ENCODE measurements at regions not wholly inside any gene's neighbourhood (a gene's known extent, or its start where the extent isn't known, plus 50 kb on each side); places are given as distances from the start of the nearest gene placed in this dataset.

DNA sequence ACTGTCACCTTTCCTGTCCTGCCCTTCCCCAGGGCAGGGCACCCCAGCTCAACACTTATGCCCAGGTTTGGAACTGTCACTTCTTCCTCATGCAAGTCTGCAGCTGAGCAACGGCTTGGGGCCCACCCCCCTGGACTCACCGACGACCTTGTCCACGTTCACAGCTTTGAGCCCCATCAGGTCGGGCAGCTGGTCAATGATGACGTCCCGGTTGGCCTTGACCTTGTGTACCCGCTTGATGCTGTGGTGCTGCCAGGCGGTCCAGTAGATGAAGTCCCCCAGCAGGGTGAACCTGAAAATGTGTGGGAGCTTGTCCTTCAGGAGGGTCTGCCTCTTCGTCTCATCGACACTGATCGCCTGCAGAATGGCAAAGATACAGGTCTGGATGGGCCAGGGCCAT, 135.0 kb downstream of the CRYBB2 start:
- H3K27ac Mint-ChIP-seq: no peak overlapping the region
- H3K9me3 Mint-ChIP-seq: no peaks in the 10 kb centered on the region
- H3K4me1 Mint-ChIP-seq (ENCODE audit: low read depth): no peaks in the 10 kb centered on the region
- DNase-seq (no peak), ATAC-seq (replicated peaks in 1 of 2) (no peak)
- H3K27me3 Mint-ChIP-seq (ENCODE audit: low read depth): no peaks in the 10 kb centered on the region
- H3K4me3 Mint-ChIP-seq: no peak overlapping the region
- H3K36me3 Mint-ChIP-seq (ENCODE audit: insufficient read depth in 2 of 2): peaks cover 1 to 18% of the 10 kb centered on the region in 2 donors

DNA sequence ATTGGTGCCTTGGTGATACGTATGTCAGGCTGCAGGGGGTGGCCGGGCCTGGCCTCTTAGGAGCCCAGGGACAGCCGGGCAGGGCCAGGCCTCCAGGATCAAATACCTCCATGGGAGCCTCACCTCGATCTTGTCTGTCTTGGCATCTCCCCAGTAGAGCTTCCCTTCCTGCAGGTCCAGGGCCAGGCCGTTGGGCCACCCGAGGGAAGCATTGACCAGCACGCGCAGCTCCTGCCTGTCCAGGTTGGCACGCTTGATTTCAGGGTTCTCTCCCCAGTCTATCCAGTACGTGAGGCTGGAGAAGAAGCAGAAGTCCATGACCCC, 137.7 kb downstream of the CRYBB2 start:
- Mint-ChIP-seq H3K27me3 (ENCODE audit: low read depth) (no peaks in the 10 kb centered on the region), H3K9me3 (no peaks in the 10 kb centered on the region), H3K4me3 (no peak overlapping the region), H3K36me3 (ENCODE audit: insufficient read depth in 2 of 2) (peaks cover 1 to 13% of the 10 kb centered on the region in 2 donors), H3K27ac (no peak overlapping the region), H3K4me1 (ENCODE audit: low read depth) (no peaks in the 10 kb centered on the region)
- ATAC-seq (replicated peaks in 1 of 2) (no peak), DNase-seq (no peak)

DNA sequence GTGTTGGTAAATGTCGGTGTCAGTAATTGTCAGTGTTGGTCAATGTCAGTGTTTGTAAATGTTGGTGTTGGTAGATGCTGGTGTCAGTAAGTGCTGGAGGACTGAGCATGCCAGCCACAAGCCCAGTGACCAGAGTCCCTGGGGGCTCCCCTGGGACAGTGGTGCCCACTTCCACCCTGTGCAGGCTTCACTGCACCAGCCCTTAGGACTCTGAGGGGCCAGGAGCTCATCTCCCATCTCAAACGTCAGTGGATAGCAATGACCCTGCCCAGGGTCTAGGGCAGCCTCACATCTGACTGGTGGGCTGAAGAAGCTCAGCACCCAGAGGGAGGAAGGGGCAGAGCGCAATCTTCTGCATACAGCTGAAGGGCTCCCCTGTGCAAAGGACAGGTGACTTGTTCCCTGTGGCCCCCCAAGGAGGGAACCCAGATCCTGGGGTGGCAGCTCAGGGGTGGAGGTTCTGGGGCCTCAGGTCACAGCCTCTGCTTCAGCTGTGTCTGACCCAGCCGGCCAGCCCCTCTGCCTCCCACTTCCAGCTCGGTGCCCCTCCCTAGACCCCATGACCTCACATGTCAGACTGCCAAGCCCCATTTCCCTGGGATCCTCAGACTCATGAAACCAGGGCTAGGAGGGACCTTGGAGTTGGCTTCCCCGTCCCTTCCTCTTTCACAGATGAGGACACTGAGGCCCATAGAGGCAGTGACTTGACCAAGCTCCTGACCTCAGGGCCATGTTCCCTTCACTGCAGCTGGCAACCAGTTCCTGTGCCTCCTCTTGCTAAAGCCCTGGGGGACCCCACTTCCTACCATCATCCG, 138.4 kb downstream of the CRYBB2 start:
- Mint-ChIP-seq H3K4me3 (no peak overlapping the region), H3K36me3 (ENCODE audit: insufficient read depth in 2 of 2) (peaks cover 1 to 11% of the 10 kb centered on the region in 2 donors), H3K27me3 (ENCODE audit: low read depth) (no peaks in the 10 kb centered on the region), H3K9me3 (no peaks in the 10 kb centered on the region), H3K27ac (no peak overlapping the region), H3K4me1 (ENCODE audit: low read depth) (no peaks in the 10 kb centered on the region)
- no peak for DNase-seq
- no peak for ATAC-seq (replicated peaks in 1 of 2)

DNA sequence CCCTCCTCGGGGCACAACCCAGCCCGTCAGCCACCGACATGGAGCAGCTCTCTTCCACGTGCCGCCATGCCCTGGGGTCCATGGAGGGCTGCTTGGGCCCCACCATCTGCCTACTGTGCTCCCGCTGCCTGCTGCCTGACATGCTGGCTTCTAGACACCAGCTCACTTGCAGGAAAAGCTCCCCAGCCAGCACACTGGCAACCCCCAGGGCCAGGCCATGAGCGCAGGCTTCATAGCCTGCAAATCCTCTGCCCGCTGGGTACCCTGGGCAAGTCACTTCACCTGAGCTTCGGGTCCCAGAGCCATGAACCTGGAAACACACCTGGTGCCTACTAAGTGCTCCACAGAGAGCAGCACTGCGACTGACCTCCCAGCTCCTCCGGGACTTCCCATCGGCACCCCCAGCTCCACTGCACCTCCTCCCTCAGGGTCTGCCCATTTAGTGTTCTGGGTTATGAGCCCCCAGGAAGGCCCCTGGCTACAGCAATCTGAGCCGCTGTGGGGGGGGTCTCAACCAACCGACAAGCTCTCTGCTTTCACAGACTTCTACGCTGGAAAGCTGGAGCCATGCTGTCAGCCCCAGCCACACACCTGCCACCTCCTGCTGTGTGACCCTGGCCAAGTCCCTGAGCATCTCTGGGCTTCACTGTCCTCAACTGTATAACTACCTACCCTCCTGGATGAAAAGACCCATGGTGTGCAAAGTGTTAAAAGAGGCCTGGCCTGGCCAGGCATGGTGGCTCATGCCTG, 139.2 kb downstream of the CRYBB2 start:
- DNase-seq: no peak

DNA sequence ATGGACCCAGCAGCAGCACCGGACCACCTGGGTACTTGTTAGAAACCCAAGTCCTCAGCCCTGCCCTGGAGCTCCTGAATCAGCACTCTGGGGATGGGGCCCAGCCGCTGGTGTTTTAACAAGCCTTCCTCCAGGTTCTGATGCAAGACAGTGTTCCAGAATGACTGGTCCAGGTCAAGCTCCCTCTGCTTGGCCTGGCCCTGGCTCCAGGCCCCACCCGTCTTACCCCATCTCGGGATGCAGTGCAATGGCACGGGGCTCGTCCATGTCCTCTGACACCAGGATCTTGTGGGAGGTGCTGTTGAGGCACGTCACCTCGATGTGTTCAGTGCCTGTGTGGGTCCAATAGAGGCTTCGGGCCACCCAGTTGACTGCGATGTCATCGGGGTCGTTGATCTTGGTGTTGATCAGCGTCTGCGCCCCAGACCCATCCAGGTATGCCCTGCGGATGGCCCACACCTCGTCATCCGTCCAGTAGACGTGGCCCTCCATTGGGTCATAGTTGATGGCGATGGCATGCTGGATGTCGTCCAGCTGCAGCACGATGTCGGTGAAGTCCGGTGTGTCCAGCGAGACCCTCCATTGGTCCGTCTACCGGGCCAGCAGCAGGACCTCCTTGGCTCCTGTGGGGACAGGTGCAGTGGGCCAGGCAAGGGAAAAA, 140.3 kb downstream of the CRYBB2 start:
- H3K4me1 Mint-ChIP-seq (ENCODE audit: low read depth): no peaks in the 10 kb centered on the region
- H3K36me3 Mint-ChIP-seq (ENCODE audit: insufficient read depth in 2 of 2): peaks cover 0 to 3% of the 10 kb centered on the region in 2 donors
- no peak overlapping the region for H3K4me3 Mint-ChIP-seq

More for the DNA sequence above, 139.2 kb downstream of the CRYBB2 start:
- ATAC-seq (replicated peaks in 1 of 2): no peak
- Mint-ChIP-seq H3K36me3 (ENCODE audit: insufficient read depth in 2 of 2) (peaks cover 1 to 11% of the 10 kb centered on the region in 2 donors), H3K9me3 (no peaks in the 10 kb centered on the region), H3K27ac (no peak overlapping the region), H3K27me3 (ENCODE audit: low read depth) (no peaks in the 10 kb centered on the region), H3K4me3 (no peak overlapping the region), H3K4me1 (ENCODE audit: low read depth) (no peaks in the 10 kb centered on the region)

DNA sequence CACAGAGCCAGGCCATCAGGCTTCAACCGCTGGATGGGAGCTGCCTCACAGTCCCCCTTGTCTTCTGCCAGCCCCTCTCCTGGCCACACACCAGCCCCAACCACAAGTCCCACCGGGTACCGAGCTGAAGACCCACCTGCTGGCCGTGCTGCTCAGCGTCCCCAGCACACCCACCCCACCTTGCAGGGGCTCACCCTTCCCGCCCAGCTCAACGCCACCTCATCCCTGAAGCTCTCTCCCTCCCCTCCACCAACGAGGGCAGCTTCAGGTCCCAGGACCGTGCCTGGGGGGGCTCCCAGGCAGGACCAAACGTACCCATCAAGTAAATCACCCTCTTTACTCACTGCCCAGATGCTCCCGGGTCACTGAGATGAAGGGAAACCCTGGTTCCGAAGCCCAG, 141.0 kb downstream of the CRYBB2 start:
- H3K4me1 Mint-ChIP-seq (ENCODE audit: low read depth): no peaks in the 10 kb centered on the region
- ATAC-seq (replicated peaks in 1 of 2): no peak
- peaks cover 0 to 2% of the 10 kb centered on the region in 2 donors for H3K36me3 Mint-ChIP-seq (ENCODE audit: insufficient read depth in 2 of 2)
- DNase-seq: no peak
- H3K27me3 Mint-ChIP-seq (ENCODE audit: low read depth): no peaks in the 10 kb centered on the region
- no peak overlapping the region for H3K4me3 Mint-ChIP-seq
- H3K27ac Mint-ChIP-seq: no peak overlapping the region
- no peaks in the 10 kb centered on the region for H3K9me3 Mint-ChIP-seq

More for the DNA sequence above, 140.3 kb downstream of the CRYBB2 start:
- Mint-ChIP-seq H3K27me3 (ENCODE audit: low read depth) (no peaks in the 10 kb centered on the region), H3K27ac (no peak overlapping the region), H3K9me3 (no peaks in the 10 kb centered on the region)
- no peak for DNase-seq
- no peak for ATAC-seq (replicated peaks in 1 of 2)

DNA sequence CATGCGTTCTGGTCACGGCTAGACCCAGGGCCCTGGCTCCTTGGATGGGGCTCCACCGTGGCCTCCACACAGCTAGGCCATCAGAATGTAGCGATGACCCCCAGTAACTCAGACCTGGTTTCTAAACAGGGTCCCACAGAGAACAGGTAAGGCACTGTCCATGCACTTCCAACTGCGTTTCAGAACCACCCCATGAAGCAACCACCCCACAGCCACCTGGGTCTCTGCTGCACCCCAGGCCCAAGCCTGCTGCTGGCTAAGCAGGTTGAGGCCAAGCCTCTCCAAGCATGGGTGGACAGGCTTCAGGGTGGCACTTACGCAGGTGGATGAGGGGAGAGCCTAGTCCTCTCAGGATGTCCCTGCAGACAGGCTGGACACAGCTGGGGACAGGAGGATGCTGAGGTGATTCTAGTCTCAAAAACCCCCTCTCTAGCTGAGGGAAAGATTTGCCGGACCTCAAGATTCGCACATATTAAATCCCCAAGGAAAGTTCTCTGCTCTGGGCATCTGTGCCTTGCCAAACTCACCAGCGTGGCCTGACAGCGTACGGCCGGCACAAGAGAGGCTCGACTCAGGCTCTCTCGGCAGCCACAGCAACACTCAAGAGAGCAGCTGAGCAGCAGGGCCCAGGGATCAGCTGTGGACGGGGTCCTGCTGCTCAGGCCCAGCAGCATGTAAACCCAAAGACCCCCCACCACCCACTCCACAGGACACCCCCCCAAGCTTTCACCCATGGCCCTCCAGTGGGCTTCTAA, 141.6 kb downstream of the CRYBB2 start:
- no peaks in the 10 kb centered on the region for H3K9me3 Mint-ChIP-seq
- no peaks in the 10 kb centered on the region for H3K27me3 Mint-ChIP-seq (ENCODE audit: low read depth)
- no peak overlapping the region for H3K27ac Mint-ChIP-seq
- peaks cover 0 to 2% of the 10 kb centered on the region in 2 donors for H3K36me3 Mint-ChIP-seq (ENCODE audit: insufficient read depth in 2 of 2)
- H3K4me1 Mint-ChIP-seq (ENCODE audit: low read depth): no peaks in the 10 kb centered on the region
- ATAC-seq (replicated peaks in 1 of 2): no peak
- H3K4me3 Mint-ChIP-seq: no peak overlapping the region
- no peak for DNase-seq

DNA sequence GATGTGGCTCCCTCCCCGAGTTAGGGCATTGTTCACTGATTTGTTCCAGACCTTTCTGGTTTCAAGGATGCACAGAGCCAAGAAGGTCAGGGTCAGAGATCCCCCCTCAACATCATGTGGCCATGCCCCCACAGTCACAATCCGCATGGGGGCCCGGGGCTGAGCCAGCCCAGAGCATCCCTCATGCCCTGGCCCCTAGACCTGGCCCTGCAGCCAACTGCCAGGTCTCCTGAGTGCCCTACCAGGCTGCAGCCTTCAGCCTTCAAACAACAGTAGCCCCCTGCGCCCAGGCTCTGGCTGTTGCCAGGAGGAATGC, 142.4 kb downstream of the CRYBB2 start:
- no peak for DNase-seq
- Mint-ChIP-seq H3K36me3 (ENCODE audit: insufficient read depth in 2 of 2) (peaks cover 0 to 2% of the 10 kb centered on the region in 2 donors), H3K4me3 (no peak overlapping the region), H3K27me3 (ENCODE audit: low read depth) (no peaks in the 10 kb centered on the region), H3K27ac (no peak overlapping the region), H3K4me1 (ENCODE audit: low read depth) (no peaks in the 10 kb centered on the region), H3K9me3 (no peaks in the 10 kb centered on the region)
- peak; percentile 13 to 22 for ATAC-seq (replicated peaks in 1 of 2)

DNA sequence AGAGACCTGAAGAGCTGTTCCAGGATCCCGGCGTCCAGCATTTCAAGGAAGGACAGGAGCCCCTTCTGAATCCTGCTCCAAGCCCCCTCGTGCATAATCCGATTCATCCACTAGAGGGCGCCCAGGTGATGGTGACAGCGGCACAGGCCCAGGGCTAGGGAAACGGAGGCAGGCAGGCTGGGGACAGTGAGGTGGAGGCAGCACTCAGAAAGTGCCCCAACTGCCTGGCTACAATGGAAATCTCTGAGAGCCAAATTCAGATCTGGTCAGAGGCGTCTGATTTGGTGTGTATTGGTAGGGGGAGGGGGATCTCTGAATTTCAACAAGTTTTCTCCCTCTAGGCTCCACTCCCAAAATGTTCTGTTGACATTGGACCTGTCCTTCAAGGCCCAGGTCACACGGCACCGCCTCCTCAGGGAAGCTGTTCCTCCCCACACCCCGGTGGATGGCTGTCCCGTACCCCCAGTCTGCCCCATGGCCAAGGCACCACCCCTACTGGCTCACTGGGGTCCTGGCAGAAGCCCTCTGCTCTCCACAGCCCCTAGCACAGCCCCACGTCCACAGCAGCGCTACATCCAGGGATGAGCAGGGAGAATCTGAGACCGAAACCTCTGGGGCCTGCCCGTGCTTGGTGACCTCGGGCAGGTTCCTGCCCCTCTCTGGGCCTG, 142.9 kb downstream of the CRYBB2 start:
- no peaks in the 10 kb centered on the region for H3K9me3 Mint-ChIP-seq
- ATAC-seq (replicated peaks in 1 of 2): peak; percentile 76 to 78
- no peaks in the 10 kb centered on the region for H3K36me3 Mint-ChIP-seq (ENCODE audit: insufficient read depth in 2 of 2)
- no peaks in the 10 kb centered on the region for H3K27me3 Mint-ChIP-seq (ENCODE audit: low read depth)
- no peak overlapping the region for H3K4me3 Mint-ChIP-seq
- peak; percentile 75 to 80 for DNase-seq
- H3K27ac Mint-ChIP-seq: no peak overlapping the region
- H3K4me1 Mint-ChIP-seq (ENCODE audit: low read depth): no peaks in the 10 kb centered on the region

DNA sequence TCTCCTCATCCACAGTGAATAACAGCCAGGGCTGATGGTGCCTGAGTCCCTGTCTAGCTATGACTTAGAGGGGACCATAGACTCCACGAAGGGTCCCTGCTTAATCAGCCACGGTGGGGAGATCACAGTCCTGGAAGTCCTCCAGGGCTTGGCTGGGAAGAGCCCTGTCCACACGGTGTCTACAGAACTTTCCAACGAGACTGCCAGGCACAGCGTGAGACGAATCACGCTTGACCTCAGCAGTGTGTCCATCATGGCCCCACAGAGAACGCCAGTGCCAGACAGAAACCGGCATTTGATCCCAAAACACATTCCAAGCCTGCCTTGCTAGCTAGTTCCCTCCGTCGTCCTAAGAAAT, 143.4 kb downstream of the CRYBB2 start:
- Mint-ChIP-seq H3K4me3 (no peak overlapping the region), H3K27me3 (ENCODE audit: low read depth) (no peaks in the 10 kb centered on the region), H3K27ac (no peak overlapping the region), H3K4me1 (ENCODE audit: low read depth) (no peaks in the 10 kb centered on the region), H3K9me3 (no peaks in the 10 kb centered on the region), H3K36me3 (ENCODE audit: insufficient read depth in 2 of 2) (no peaks in the 10 kb centered on the region)
- ATAC-seq (replicated peaks in 1 of 2): peak; percentile 12 to 20
- no peak for DNase-seq

DNA sequence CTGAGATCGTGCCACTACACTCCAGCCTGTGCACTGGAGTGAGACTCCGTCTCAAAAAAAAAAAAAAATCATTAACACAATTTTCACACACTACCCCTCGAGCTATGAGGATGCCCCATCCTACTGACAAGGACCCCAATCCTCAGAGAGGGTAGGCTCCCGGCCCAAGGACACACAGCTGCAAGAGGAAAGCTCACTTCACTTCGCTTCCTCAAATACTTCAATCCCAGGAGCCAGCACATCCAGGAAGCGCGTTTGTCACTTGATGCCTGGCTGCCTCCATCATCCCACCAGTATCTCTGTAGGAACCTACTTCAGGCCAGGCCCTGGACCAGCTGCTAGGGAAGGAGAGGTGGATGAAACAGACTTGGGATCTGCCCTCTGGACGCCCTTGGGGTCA, 144.0 kb downstream of the CRYBB2 start:
- Mint-ChIP-seq H3K4me3 (no peak overlapping the region), H3K27me3 (ENCODE audit: low read depth) (no peaks in the 10 kb centered on the region), H3K4me1 (ENCODE audit: low read depth) (no peaks in the 10 kb centered on the region), H3K27ac (no peak overlapping the region), H3K9me3 (no peaks in the 10 kb centered on the region), H3K36me3 (ENCODE audit: insufficient read depth in 2 of 2) (no peaks in the 10 kb centered on the region)
- no peak for ATAC-seq (replicated peaks in 1 of 2)
- DNase-seq: no peak

DNA sequence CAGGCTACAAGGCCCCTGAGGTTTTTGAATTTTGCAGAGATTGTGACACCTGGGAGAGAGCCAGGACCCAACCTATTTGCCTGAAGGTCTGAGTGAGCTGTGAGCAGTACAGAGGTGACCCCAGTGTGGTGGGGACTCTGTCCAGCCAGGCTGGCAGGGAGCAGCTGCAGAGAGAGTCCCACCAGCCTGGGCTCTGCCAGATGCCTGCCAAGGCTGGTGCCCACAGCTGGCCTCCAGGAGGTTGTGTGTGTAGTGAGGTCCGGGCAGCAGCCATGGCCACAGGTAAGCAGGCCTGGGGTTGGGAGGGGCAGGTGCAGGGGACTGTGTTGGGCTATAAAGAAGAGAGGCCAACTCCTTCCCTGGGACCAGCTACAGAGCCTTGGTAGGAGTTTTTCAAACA, 144.8 kb downstream of the CRYBB2 start:
- no peak overlapping the region for H3K4me3 Mint-ChIP-seq
- no peak overlapping the region for H3K27ac Mint-ChIP-seq
- H3K9me3 Mint-ChIP-seq: no peaks in the 10 kb centered on the region
- H3K4me1 Mint-ChIP-seq (ENCODE audit: low read depth): no peaks in the 10 kb centered on the region
- no peaks in the 10 kb centered on the region for H3K27me3 Mint-ChIP-seq (ENCODE audit: low read depth)
- DNase-seq (no peak), ATAC-seq (replicated peaks in 1 of 2) (no peak)
- H3K36me3 Mint-ChIP-seq (ENCODE audit: insufficient read depth in 2 of 2): no peaks in the 10 kb centered on the region
